ENCODE measurements at regions not wholly inside any gene's neighbourhood (a gene's known extent, or its start where the extent isn't known, plus 50 kb on each side); places are given as distances from the start of the nearest gene placed in this dataset.

DNA sequence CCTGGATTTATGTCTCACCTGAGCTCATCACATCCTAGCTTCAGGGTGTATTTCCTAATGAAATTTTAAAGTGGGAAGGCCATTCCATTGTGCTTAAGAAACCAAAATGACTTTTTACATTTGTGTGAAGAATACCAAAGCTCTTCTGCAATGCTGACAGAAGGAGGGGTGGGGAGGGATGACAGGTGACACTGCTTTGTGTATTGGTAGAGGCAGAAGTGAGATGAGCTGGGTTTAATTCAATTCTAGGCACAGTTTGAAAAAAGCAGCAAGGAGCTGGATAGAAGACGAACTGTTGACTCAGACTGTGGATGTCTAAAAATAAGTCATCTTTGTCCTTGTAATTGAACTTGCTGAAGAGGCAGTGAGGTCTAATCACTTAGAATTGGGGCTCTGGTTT lies 710.3 kb upstream of the KIRREL3 start:
- no peak overlapping the region for H2AFZ ChIP-seq (ENCODE audit: low read depth, low read length)
- H3K27me3 ChIP-seq (ENCODE audit: insufficient read depth, low read depth, low read length) = no peaks in the 10 kb centered on the region
- H3K9me3 ChIP-seq (ENCODE audit: low read length) = no peaks in the 10 kb centered on the region
- H4K20me1 ChIP-seq (ENCODE audit: insufficient read depth) = no peaks in the 10 kb centered on the region
- H3K4me2 ChIP-seq (ENCODE audit: low read length) = no peak overlapping the region
- no peaks in the 10 kb centered on the region for H3K9me2 ChIP-seq (ENCODE audit: insufficient read depth, low read length)
- no peaks in the 10 kb centered on the region for H3F3A ChIP-seq (ENCODE audit: insufficient read depth, low read length, poor library complexity, severe bottlenecking)
- H3K27ac ChIP-seq (ENCODE audit: low read length) = no peak overlapping the region
- H3K4me3 ChIP-seq (ENCODE audit: low read length) = no peak overlapping the region
- TF ChIP-seq EZH2 (IDR thresholded peaks at IDR 0.05; ENCODE audit: borderline replicate concordance, insufficient read depth, low read length, poor library complexity, severe bottlenecking) = no peak
- TF ChIP-seq, protein P1, sequence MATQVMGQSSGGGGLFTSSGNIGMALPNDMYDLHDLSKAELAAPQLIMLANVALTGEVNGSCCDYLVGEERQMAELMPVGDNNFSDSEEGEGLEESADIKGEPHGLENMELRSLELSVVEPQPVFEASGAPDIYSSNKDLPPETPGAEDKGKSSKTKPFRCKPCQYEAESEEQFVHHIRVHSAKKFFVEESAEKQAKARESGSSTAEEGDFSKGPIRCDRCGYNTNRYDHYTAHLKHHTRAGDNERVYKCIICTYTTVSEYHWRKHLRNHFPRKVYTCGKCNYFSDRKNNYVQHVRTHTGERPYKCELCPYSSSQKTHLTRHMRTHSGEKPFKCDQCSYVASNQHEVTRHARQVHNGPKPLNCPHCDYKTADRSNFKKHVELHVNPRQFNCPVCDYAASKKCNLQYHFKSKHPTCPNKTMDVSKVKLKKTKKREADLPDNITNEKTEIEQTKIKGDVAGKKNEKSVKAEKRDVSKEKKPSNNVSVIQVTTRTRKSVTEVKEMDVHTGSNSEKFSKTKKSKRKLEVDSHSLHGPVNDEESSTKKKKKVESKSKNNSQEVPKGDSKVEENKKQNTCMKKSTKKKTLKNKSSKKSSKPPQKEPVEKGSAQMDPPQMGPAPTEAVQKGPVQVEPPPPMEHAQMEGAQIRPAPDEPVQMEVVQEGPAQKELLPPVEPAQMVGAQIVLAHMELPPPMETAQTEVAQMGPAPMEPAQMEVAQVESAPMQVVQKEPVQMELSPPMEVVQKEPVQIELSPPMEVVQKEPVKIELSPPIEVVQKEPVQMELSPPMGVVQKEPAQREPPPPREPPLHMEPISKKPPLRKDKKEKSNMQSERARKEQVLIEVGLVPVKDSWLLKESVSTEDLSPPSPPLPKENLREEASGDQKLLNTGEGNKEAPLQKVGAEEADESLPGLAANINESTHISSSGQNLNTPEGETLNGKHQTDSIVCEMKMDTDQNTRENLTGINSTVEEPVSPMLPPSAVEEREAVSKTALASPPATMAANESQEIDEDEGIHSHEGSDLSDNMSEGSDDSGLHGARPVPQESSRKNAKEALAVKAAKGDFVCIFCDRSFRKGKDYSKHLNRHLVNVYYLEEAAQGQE (IDR thresholded peaks at IDR 0.05; ENCODE audit: borderline replicate concordance) = no peak
- no peak for TF ChIP-seq SMC3 (conservative IDR thresholded peaks at IDR 0.05; ENCODE audit: poor library complexity)
- TF ChIP-seq MXI1 (conservative IDR thresholded peaks at IDR 0.05; ENCODE audit: poor library complexity, severe bottlenecking) = no peak
- TF ChIP-seq TAF1 (IDR thresholded peaks at IDR 0.05; ENCODE audit: low read depth) = no peak
- TF ChIP-seq, protein P2, sequence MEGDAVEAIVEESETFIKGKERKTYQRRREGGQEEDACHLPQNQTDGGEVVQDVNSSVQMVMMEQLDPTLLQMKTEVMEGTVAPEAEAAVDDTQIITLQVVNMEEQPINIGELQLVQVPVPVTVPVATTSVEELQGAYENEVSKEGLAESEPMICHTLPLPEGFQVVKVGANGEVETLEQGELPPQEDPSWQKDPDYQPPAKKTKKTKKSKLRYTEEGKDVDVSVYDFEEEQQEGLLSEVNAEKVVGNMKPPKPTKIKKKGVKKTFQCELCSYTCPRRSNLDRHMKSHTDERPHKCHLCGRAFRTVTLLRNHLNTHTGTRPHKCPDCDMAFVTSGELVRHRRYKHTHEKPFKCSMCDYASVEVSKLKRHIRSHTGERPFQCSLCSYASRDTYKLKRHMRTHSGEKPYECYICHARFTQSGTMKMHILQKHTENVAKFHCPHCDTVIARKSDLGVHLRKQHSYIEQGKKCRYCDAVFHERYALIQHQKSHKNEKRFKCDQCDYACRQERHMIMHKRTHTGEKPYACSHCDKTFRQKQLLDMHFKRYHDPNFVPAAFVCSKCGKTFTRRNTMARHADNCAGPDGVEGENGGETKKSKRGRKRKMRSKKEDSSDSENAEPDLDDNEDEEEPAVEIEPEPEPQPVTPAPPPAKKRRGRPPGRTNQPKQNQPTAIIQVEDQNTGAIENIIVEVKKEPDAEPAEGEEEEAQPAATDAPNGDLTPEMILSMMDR (IDR thresholded peaks at IDR 0.05; ENCODE audit: poor library complexity, severe bottlenecking) = no peak
- TF ChIP-seq RAD21 (conservative IDR thresholded peaks at IDR 0.05) = no peak
- no peak for TF ChIP-seq POLR2AphosphoS5 (IDR thresholded peaks at IDR 0.05)
- TF ChIP-seq EP300 (conservative IDR thresholded peaks at IDR 0.05; ENCODE audit: poor library complexity, severe bottlenecking) = no peak
- H3K79me2 ChIP-seq (replicated peaks; ENCODE audit: insufficient read depth, low read length) = no peaks in the 10 kb centered on the region
- H3K9ac ChIP-seq (ENCODE audit: low read length) = no peak overlapping the region
- no peaks in the 10 kb centered on the region for H3K36me3 ChIP-seq (ENCODE audit: insufficient read depth, low read length)

GRCh38 chr11:127709960-127710359 lies 709.4 kb upstream of the KIRREL3 start:
- Histone ChIP-seq H3K4me3 (ENCODE audit: low read length) (no peak overlapping the region), H3K4me2 (ENCODE audit: low read length) (no peak overlapping the region), H3K9ac (ENCODE audit: low read length) (no peak overlapping the region), H3K79me2 (replicated peaks; ENCODE audit: insufficient read depth, low read length) (no peaks in the 10 kb centered on the region), H2AFZ (ENCODE audit: low read depth, low read length) (no peak overlapping the region), H4K20me1 (ENCODE audit: insufficient read depth) (no peaks in the 10 kb centered on the region), H3K27ac (ENCODE audit: low read length) (no peak overlapping the region), H3F3A (ENCODE audit: insufficient read depth, low read length, poor library complexity, severe bottlenecking) (no peaks in the 10 kb centered on the region), H3K36me3 (ENCODE audit: insufficient read depth, low read length) (no peaks in the 10 kb centered on the region), H3K27me3 (ENCODE audit: insufficient read depth, low read depth, low read length) (no peaks in the 10 kb centered on the region), H3K9me3 (ENCODE audit: low read length) (no peaks in the 10 kb centered on the region), H3K9me2 (ENCODE audit: insufficient read depth, low read length) (no peaks in the 10 kb centered on the region)
- TF ChIP-seq, protein P2 (IDR thresholded peaks at IDR 0.05; ENCODE audit: poor library complexity, severe bottlenecking) = no peak
- no peak for TF ChIP-seq SMC3 (conservative IDR thresholded peaks at IDR 0.05; ENCODE audit: poor library complexity)
